Neural progenitor cell (in vitro differentiated cells): ENCODE measurements at regions not wholly inside any gene's neighbourhood (a gene's known extent, or its start where the extent isn't known, plus 50 kb on each side); places are given as distances from the start of the nearest gene placed in this dataset.

ENCODE experiments used
- DNase-seq: peaks from one replicate; pipeline ENCODE4 v3.0.0-alpha.2; 2016; ENCODE audit warnings: low spot score
- H2AFZ ChIP-seq: fragments of 200-600 bp; sonication (generic); replicated peaks from 2 replicates; pipeline ENCODE4 v1.6.1; 2016; ENCODE audit warnings: antibody characterized with exemption
- H3F3A ChIP-seq: fragments of 200-600 bp; sonication (generic); 2 replicates; pipeline ENCODE4 v1.6.1; 2016; ENCODE audit warnings: antibody characterized with exemption, low read depth
- H3K27ac ChIP-seq: fragments of 200-600 bp; sonication (generic); 2 replicates; pipeline ENCODE4 v1.5.1; 2016; ENCODE audit warnings: mild to moderate bottlenecking
- H3K27me3 ChIP-seq: fragments of 200-600 bp; sonication (generic); 2 replicates; pipeline ENCODE4 v1.6.1; 2016; ENCODE audit warnings: mild to moderate bottlenecking, moderate library complexity
- H3K36me3 ChIP-seq: fragments of 200-600 bp; sonication (generic); 2 replicates; pipeline ENCODE4 v1.5.1; 2016
- H3K4me1 ChIP-seq: fragments of 200-600 bp; sonication (generic); 2 replicates; pipeline ENCODE4 v1.6.1; 2016; ENCODE audit warnings: mixed run types
- H3K4me2 ChIP-seq: fragments of 200-600 bp; sonication (generic); 2 replicates; pipeline ENCODE4 v1.6.1; 2016
- H3K4me3 ChIP-seq: fragments of 200-600 bp; sonication (generic); 2 replicates; pipeline ENCODE4 v1.5.1; 2016
- H3K79me2 ChIP-seq: fragments of 200-600 bp; sonication (generic); 2 replicates; pipeline ENCODE4 v1.6.1; 2016; ENCODE audit warnings: low read depth
- H3K9ac ChIP-seq: fragments of 200-600 bp; sonication (generic); 2 replicates; pipeline ENCODE4 v1.6.1; 2016
- H3K9me3 ChIP-seq: fragments of 200-600 bp; sonication (generic); 2 replicates; pipeline ENCODE4 v1.5.1; 2016; ENCODE audit warnings: low read depth
- H4K20me1 ChIP-seq: fragments of 200-600 bp; sonication (generic); 2 replicates; pipeline ENCODE4 v1.6.1; 2016; ENCODE audit warnings: low read depth
- H3K27ac Mint-ChIP-seq: 3 replicates; pipeline ENCODE4 v1.8.0; 2021; ENCODE audit warnings: mixed read lengths
- H3K27me3 Mint-ChIP-seq: 2 replicates; pipeline ENCODE4 v1.8.0; 2022; ENCODE audit warnings: low read depth, mild to moderate bottlenecking, inconsistent platforms, moderate library complexity, mixed read lengths; ENCODE audit not compliant: insufficient read depth
- H3K36me3 Mint-ChIP-seq: 3 replicates; pipeline ENCODE4 v1.8.0; 2021; ENCODE audit warnings: mixed read lengths
- H3K4me1 Mint-ChIP-seq: 3 replicates; pipeline ENCODE4 v1.8.0; 2021; ENCODE audit warnings: mixed read lengths
- H3K4me3 Mint-ChIP-seq: 3 replicates; pipeline ENCODE4 v1.8.0; 2021; ENCODE audit warnings: mild to moderate bottlenecking, moderate library complexity, mixed read lengths
- H3K9me3 Mint-ChIP-seq: 3 replicates; pipeline ENCODE4 v1.8.0; 2020; ENCODE audit warnings: mixed read lengths
- EZH2 ChIP-seq: fragments of 200-600 bp; sonication (generic); IDR thresholded peaks from 2 replicates; pipeline ENCODE4 v1.6.1; 2017; ENCODE audit warnings: antibody characterized with exemption, mild to moderate bottlenecking, moderate library complexity
- EZH2phosphoT487 ChIP-seq: fragments of 200-600 bp; sonication (generic); IDR thresholded peaks from 2 replicates; pipeline ENCODE4 v1.6.1; 2017; ENCODE audit warnings: antibody characterized with exemption
- TF ChIP-seq, protein P1 (sequence below): fragments of 200-600 bp; sonication (generic); IDR thresholded peaks from 2 replicates; pipeline ENCODE4 v1.5.1; 2017; ENCODE audit warnings: antibody characterized with exemption, mild to moderate bottlenecking

DNA sequence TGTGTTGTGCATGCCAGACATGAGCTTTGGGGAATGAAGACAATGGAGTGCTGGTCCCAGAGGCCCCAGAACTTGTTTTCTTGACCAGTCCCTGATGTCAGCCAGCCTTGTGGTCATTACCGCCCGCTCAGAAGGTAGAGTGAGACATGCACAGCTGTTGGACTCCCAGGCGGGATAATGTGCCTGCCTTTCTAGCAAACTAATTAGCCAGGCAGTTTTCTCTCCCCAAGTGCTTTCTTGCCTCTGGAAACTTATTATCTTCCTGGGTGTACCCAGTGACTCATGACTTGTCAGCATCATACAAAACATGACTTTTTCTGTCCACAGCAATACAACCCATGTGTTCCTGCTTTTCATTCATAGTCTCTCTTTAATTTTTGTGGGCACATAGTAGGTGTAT, 131.1 kb downstream of the RMI1 start:
- H3K79me2 ChIP-seq = no peaks in the 10 kb centered on the region
- Mint-ChIP-seq H3K36me3 (no peaks in the 10 kb centered on the region), H3K4me1 (no peaks in the 10 kb centered on the region), H3K27me3 (no peaks in the 10 kb centered on the region), H3K9me3 (peaks cover 13% of the 10 kb centered on the region), H3K4me3 (no peak overlapping the region), H3K27ac (no peak overlapping the region)
- H3K9ac ChIP-seq = no peak overlapping the region
- H3K27me3 ChIP-seq = peaks cover 18% of the 10 kb centered on the region
- H3K4me1 ChIP-seq = no peaks in the 10 kb centered on the region
- H3K4me2 ChIP-seq = no peak overlapping the region
- H3F3A ChIP-seq = no peaks in the 10 kb centered on the region
- TF ChIP-seq EZH2 = no peak
- no peaks in the 10 kb centered on the region for H4K20me1 ChIP-seq
- H3K4me3 ChIP-seq = no peak overlapping the region
- no peak overlapping the region for H2AFZ ChIP-seq
- no peaks in the 10 kb centered on the region for H3K9me3 ChIP-seq
- DNase-seq = no peak
- H3K36me3 ChIP-seq = peaks cover 5% of the 10 kb centered on the region
- H3K27ac ChIP-seq = no peak overlapping the region

- peaks cover 5% of the 10 kb centered on the region for H3K4me1 Mint-ChIP-seq
Observed at GRCh38 chr9:84121991-84122523, 141.5 kb downstream of the RMI1 start.

GRCh38 chr9:84122572-84122971, 142.0 kb downstream of the RMI1 start:
- Mint-ChIP-seq H3K27me3 (no peaks in the 10 kb centered on the region), H3K36me3 (no peaks in the 10 kb centered on the region), H3K27ac (no peak overlapping the region), H3K4me3 (no peak overlapping the region), H3K4me1 (peaks cover 5% of the 10 kb centered on the region), H3K9me3 (peaks cover 2% of the 10 kb centered on the region)
- Histone ChIP-seq H3K9ac (no peak overlapping the region), H2AFZ (no peak overlapping the region), H3K79me2 (no peaks in the 10 kb centered on the region), H3K4me1 (peaks cover 8% of the 10 kb centered on the region), H3K27me3 (no peaks in the 10 kb centered on the region), H3K9me3 (no peaks in the 10 kb centered on the region), H3K27ac (no peak overlapping the region), H3K4me2 (peak overlapping the region; percentile 4), H4K20me1 (no peaks in the 10 kb centered on the region), H3K4me3 (no peak overlapping the region), H3F3A (no peaks in the 10 kb centered on the region), H3K36me3 (no peaks in the 10 kb centered on the region)
- no peak for DNase-seq
- TF ChIP-seq, protein P1, sequence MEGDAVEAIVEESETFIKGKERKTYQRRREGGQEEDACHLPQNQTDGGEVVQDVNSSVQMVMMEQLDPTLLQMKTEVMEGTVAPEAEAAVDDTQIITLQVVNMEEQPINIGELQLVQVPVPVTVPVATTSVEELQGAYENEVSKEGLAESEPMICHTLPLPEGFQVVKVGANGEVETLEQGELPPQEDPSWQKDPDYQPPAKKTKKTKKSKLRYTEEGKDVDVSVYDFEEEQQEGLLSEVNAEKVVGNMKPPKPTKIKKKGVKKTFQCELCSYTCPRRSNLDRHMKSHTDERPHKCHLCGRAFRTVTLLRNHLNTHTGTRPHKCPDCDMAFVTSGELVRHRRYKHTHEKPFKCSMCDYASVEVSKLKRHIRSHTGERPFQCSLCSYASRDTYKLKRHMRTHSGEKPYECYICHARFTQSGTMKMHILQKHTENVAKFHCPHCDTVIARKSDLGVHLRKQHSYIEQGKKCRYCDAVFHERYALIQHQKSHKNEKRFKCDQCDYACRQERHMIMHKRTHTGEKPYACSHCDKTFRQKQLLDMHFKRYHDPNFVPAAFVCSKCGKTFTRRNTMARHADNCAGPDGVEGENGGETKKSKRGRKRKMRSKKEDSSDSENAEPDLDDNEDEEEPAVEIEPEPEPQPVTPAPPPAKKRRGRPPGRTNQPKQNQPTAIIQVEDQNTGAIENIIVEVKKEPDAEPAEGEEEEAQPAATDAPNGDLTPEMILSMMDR = no peak
- TF ChIP-seq EZH2 (no peak), EZH2phosphoT487 (no peak)

More at GRCh38 chr9:84121991-84122523, 141.5 kb downstream of the RMI1 start:
- no peaks in the 10 kb centered on the region for H3K36me3 ChIP-seq
- no peaks in the 10 kb centered on the region for H3F3A ChIP-seq
- peaks cover 8% of the 10 kb centered on the region for H3K4me1 ChIP-seq
- no peaks in the 10 kb centered on the region for H3K9me3 ChIP-seq
- H3K4me3 Mint-ChIP-seq = no peak overlapping the region
- peak overlapping the region; percentile 15 for H2AFZ ChIP-seq
- no peaks in the 10 kb centered on the region for H3K27me3 ChIP-seq
- no peak overlapping the region for H3K4me3 ChIP-seq
- peaks cover 4% of the 10 kb centered on the region for H3K9me3 Mint-ChIP-seq
- H3K4me2 ChIP-seq = peak overlapping the region; percentile 4
- H3K27me3 Mint-ChIP-seq = no peaks in the 10 kb centered on the region
- DNase-seq = no peak
- TF ChIP-seq, protein P1 = no peak
- no peak for TF ChIP-seq EZH2phosphoT487
- TF ChIP-seq EZH2 = no peak
- H4K20me1 ChIP-seq = no peaks in the 10 kb centered on the region
- no peak overlapping the region for H3K27ac Mint-ChIP-seq
- no peak overlapping the region for H3K27ac ChIP-seq
- H3K9ac ChIP-seq = no peak overlapping the region
- no peaks in the 10 kb centered on the region for H3K36me3 Mint-ChIP-seq
- no peaks in the 10 kb centered on the region for H3K79me2 ChIP-seq

GRCh38 chr9:84123648-84124406, 143.2 kb downstream of the RMI1 start:
- Histone ChIP-seq H3K36me3 (no peaks in the 10 kb centered on the region), H4K20me1 (no peaks in the 10 kb centered on the region), H3K79me2 (no peaks in the 10 kb centered on the region), H3K27ac (no peak overlapping the region), H3K9ac (no peak overlapping the region), H3K4me3 (no peak overlapping the region), H3K4me1 (peaks cover 8% of the 10 kb centered on the region), H2AFZ (no peak overlapping the region), H3K27me3 (no peaks in the 10 kb centered on the region), H3K9me3 (no peaks in the 10 kb centered on the region), H3F3A (no peaks in the 10 kb centered on the region), H3K4me2 (no peak overlapping the region)
- H3K4me3 Mint-ChIP-seq = no peak overlapping the region
- no peaks in the 10 kb centered on the region for H3K36me3 Mint-ChIP-seq
- no peaks in the 10 kb centered on the region for H3K9me3 Mint-ChIP-seq
- TF ChIP-seq, protein P1 = no peak
- TF ChIP-seq EZH2phosphoT487 (no peak), EZH2 (no peak)
- H3K27ac Mint-ChIP-seq = peak overlapping the region; percentile 20
- H3K27me3 Mint-ChIP-seq = no peaks in the 10 kb centered on the region
- DNase-seq = no peak
- peaks cover 5% of the 10 kb centered on the region for H3K4me1 Mint-ChIP-seq
